ENCODE measurements at regions not wholly inside any gene's neighbourhood (a gene's known extent, or its start where the extent isn't known, plus 50 kb on each side); places are given as distances from the start of the nearest gene placed in this dataset.

DNA sequence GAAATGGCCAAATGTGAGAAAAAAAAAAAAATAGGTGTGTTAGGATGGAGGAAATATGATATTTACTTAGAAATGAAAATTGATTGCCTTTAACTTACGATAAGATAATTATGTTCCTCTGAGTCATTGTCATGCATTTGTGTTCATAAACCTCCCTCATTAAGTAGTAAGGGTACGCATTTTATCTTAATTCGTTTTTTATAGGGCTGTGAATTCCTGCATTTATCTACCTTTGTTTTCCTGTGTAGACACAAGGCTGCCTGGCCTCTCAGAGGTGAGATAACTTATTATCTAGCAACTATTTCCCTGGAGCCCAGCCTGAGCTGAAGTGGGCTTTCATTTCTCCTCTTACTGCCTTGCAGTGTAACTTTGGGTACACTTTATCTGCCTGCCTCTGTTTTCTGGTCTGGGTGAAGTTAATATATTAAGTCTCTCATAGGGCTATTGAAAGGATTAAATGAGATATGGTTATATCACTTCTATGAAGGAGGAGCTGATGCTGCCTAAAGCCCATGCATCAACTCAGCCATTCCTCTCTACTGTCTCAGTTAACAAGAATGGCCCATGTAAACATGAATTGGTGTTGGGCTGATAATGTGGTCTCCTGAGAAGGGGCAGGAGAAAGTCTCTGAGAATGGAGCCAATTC lies 103.8 kb upstream of the KLF4 start:
- Histone ChIP-seq H3K27me3 (ENCODE audit: low read depth, low read length) (no peaks in the 10 kb centered on the region), H3K36me3 (ENCODE audit: control insufficient read depth in 1 of 2, insufficient read depth in 2 of 2, low read length in 2 of 2) (no peaks in the 10 kb centered on the region), H3K4me1 (ENCODE audit: control insufficient read depth in 1 of 2, insufficient read depth in 2 of 2, low read length in 2 of 2) (peaks cover 0 to 3% of the 10 kb centered on the region in 2 donors), H3K9me3 (ENCODE audit: control insufficient read depth in 1 of 2, low read length in 2 of 2) (no peaks in the 10 kb centered on the region), H3K27ac (ENCODE audit: low read length) (no peak overlapping the region), H3K4me3 (ENCODE audit: low read depth in 1 of 2, low read length in 2 of 2) (no peak overlapping the region)

DNA sequence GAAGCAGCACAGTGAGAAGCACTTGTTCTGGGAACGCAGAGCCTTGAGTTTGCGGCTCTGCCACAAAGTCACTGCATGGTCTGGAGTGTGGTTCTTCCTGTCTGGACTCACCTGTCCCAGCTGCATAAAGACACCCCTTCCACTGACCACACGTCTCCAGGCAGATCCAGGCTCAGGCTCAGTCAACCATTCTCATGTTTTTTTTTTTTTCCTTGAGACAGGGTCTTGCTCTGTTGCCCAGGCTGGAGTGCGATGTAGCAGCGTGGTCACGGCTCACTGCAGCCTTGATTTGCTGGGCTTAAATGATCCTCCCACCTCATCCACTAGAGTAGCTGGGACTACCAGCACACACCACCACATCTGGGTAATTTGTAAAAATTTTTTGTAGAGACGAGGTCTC lies 102.9 kb upstream of the KLF4 start:
- Histone ChIP-seq H3K27ac (ENCODE audit: low read length) (no peak overlapping the region), H3K4me1 (ENCODE audit: control insufficient read depth in 1 of 2, insufficient read depth in 2 of 2, low read length in 2 of 2) (peaks cover 0 to 7% of the 10 kb centered on the region in 2 donors), H3K27me3 (ENCODE audit: low read depth, low read length) (no peaks in the 10 kb centered on the region), H3K36me3 (ENCODE audit: control insufficient read depth in 1 of 2, insufficient read depth in 2 of 2, low read length in 2 of 2) (no peaks in the 10 kb centered on the region), H3K9me3 (ENCODE audit: control insufficient read depth in 1 of 2, low read length in 2 of 2) (no peaks in the 10 kb centered on the region), H3K4me3 (ENCODE audit: low read depth in 1 of 2, low read length in 2 of 2) (no peak overlapping the region)

DNA sequence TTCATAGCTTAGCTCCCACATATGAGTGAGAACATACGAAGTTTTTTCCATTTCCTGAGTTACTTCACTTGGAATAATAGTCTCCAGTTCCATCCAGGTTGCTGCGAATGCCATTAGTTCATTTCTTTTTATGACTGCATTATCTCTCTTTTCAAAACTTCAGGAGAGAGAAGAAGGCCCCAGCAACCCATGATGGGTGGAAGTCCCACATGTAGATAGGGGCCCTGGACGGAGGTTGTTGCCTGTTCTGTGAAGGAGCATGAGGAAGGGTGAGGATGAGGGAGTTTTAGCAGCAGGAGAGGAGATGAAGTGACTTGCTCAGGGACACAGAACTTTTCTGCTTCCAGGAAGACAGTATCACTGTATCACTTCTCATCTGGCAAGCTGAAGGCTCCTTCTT lies 102.2 kb upstream of the KLF4 start:
- H3K9me3 ChIP-seq (ENCODE audit: control insufficient read depth in 1 of 2, low read length in 2 of 2) = no peaks in the 10 kb centered on the region
- H3K27me3 ChIP-seq (ENCODE audit: low read depth, low read length) = no peaks in the 10 kb centered on the region
- no peak overlapping the region for H3K27ac ChIP-seq (ENCODE audit: low read length)
- no peaks in the 10 kb centered on the region for H3K36me3 ChIP-seq (ENCODE audit: control insufficient read depth in 1 of 2, insufficient read depth in 2 of 2, low read length in 2 of 2)
- peaks cover 0 to 7% of the 10 kb centered on the region in 2 donors for H3K4me1 ChIP-seq (ENCODE audit: control insufficient read depth in 1 of 2, insufficient read depth in 2 of 2, low read length in 2 of 2)
- no peak overlapping the region for H3K4me3 ChIP-seq (ENCODE audit: low read depth in 1 of 2, low read length in 2 of 2)

DNA sequence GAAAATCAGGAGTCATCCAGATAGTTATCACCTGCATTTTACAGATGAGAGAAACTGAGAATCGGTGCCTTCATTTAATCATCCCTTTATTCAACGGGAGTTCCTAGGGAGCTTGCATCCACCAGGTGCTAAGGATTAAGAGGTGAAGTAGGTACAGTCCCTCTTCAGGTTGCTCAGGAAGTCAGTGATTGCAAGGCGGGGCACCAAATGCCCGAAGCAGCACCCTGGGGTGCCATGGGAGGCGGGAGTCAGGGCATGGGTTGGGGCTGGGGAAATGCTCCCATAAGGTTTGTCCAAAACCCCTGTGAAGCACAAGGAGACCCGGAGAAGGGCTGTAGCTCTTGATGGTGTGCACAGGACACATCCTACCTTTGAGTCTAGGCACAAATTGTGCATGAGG lies 98.8 kb upstream of the KLF4 start:
- H3K27me3 ChIP-seq (ENCODE audit: low read depth, low read length) = no peaks in the 10 kb centered on the region
- no peaks in the 10 kb centered on the region for H3K9me3 ChIP-seq (ENCODE audit: control insufficient read depth in 1 of 2, low read length in 2 of 2)
- no peaks in the 10 kb centered on the region for H3K36me3 ChIP-seq (ENCODE audit: control insufficient read depth in 1 of 2, insufficient read depth in 2 of 2, low read length in 2 of 2)
- peaks cover 0 to 7% of the 10 kb centered on the region in 2 donors for H3K4me1 ChIP-seq (ENCODE audit: control insufficient read depth in 1 of 2, insufficient read depth in 2 of 2, low read length in 2 of 2)
- peak overlapping the region in 1 of 2 donors; percentile 39 for H3K4me3 ChIP-seq (ENCODE audit: low read depth in 1 of 2, low read length in 2 of 2)
- peak overlapping the region; percentile 24 for H3K27ac ChIP-seq (ENCODE audit: low read length)

DNA sequence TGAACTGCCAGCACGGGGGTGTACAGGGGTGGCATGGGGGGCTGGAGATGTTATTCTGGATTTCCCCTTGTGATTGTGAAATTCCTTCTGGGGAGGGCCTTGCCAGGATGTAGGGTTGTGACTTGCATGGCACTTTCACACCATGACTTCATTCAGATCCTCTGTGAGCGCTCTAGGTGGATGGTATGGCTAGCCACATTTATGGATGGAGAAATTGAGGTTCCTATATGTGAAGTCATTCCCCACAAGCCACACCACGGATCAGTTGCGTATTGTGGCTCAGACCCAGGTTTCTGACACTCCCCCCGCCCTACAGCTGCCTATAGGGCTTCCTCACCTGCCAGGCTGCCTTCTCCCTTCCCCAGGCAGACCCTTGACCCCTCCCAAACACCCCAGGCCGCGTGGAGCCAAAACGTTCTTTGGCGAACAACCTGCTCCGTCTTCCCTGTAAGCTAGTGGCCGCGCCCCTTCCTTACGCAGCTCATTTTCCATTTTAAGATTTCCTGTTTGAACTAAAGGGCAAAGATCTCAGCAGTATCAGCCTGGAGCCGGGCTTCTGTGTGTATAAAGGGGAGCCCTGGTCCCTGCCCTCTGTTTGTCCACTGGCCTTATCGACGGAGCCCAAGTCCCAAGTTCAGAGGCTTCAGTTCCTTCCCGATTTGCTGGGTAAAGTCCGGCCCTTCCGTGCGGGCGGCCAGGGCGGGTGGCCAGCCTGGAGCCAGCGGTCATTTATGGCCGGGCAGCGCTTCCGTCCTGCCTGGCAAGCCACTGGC lies 97.8 kb upstream of the KLF4 start:
- peaks cover 0 to 7% of the 10 kb centered on the region in 2 donors for H3K4me1 ChIP-seq (ENCODE audit: control insufficient read depth in 1 of 2, insufficient read depth in 2 of 2, low read length in 2 of 2)
- no peaks in the 10 kb centered on the region for H3K36me3 ChIP-seq (ENCODE audit: control insufficient read depth in 1 of 2, insufficient read depth in 2 of 2, low read length in 2 of 2)
- H3K4me3 ChIP-seq (ENCODE audit: low read depth in 1 of 2, low read length in 2 of 2) = peak overlapping the region in 1 of 2 donors; percentile 39
- H3K27ac ChIP-seq (ENCODE audit: low read length) = peak overlapping the region; percentile 67
- H3K27me3 ChIP-seq (ENCODE audit: low read depth, low read length) = no peaks in the 10 kb centered on the region
- no peaks in the 10 kb centered on the region for H3K9me3 ChIP-seq (ENCODE audit: control insufficient read depth in 1 of 2, low read length in 2 of 2)

DNA sequence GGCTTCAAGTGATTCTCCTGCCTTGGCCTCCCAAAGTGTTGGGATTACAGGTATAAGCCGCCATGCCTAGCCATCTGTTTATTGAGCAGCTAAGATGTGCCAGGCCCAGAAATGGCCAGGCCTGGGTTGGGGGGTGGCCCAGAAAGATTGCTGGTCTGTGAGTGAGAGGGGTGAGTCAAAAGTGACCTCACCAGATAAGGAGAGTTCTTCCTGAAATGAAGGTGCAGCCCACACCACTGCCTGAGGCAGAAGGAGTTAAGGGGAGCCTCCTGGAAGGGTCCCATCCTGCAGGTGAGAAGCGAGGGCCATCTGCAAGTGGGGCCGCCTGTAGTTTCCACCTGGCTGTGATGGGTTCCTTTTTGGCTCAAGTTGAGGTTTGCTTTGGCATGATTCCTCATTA lies 96.9 kb upstream of the KLF4 start:
- Histone ChIP-seq H3K9me3 (ENCODE audit: control insufficient read depth in 1 of 2, low read length in 2 of 2) (no peaks in the 10 kb centered on the region), H3K4me3 (ENCODE audit: low read depth in 1 of 2, low read length in 2 of 2) (no peak overlapping the region), H3K36me3 (ENCODE audit: control insufficient read depth in 1 of 2, insufficient read depth in 2 of 2, low read length in 2 of 2) (no peaks in the 10 kb centered on the region), H3K27ac (ENCODE audit: low read length) (no peak overlapping the region), H3K27me3 (ENCODE audit: low read depth, low read length) (no peaks in the 10 kb centered on the region), H3K4me1 (ENCODE audit: control insufficient read depth in 1 of 2, insufficient read depth in 2 of 2, low read length in 2 of 2) (peaks cover 0 to 7% of the 10 kb centered on the region in 2 donors)

DNA sequence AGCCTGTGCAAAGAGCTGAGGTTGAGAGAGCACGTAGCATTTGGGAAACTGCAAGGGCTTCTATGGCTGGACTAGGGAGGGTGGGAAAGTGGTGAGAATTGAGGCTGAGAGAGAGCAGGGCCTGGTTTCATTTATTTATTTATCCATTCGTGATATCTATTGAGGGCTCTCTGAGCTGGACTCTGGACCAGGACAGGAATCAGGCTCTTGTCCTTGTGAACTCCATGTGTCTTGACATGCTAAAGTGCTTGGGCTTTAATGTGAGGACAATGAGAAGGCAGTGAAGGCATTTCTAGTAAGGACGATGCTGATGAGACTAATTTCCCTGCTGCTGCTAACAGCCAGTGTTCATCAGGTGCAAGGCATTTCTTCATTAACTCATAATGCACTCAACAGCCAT lies 95.9 kb upstream of the KLF4 start:
- Histone ChIP-seq H3K27me3 (ENCODE audit: low read depth, low read length) (no peaks in the 10 kb centered on the region), H3K27ac (ENCODE audit: low read length) (no peak overlapping the region), H3K4me1 (ENCODE audit: control insufficient read depth in 1 of 2, insufficient read depth in 2 of 2, low read length in 2 of 2) (peaks cover 0 to 7% of the 10 kb centered on the region in 2 donors), H3K4me3 (ENCODE audit: low read depth in 1 of 2, low read length in 2 of 2) (no peak overlapping the region), H3K36me3 (ENCODE audit: control insufficient read depth in 1 of 2, insufficient read depth in 2 of 2, low read length in 2 of 2) (no peaks in the 10 kb centered on the region), H3K9me3 (ENCODE audit: control insufficient read depth in 1 of 2, low read length in 2 of 2) (no peaks in the 10 kb centered on the region)

DNA sequence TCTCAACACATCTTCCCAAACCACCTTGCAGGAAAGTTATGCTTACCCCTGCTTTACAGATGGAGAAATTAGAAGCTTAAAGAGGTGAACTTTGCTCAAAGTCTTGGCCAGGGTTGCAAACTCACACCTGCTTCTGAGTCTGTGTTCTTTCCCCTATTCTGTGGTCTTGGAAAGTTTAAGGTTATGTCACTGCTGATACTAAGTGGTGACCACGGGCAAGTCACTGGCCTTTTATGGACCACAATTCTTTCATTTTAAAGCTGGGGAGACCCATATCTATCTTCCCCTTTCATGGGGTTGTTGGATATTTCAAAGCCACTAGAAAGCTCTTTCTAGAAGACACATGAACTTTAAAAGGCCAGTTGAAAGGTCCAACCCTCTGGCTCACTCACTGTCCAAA lies 95.4 kb upstream of the KLF4 start:
- Histone ChIP-seq H3K9me3 (ENCODE audit: control insufficient read depth in 1 of 2, low read length in 2 of 2) (no peaks in the 10 kb centered on the region), H3K36me3 (ENCODE audit: control insufficient read depth in 1 of 2, insufficient read depth in 2 of 2, low read length in 2 of 2) (no peaks in the 10 kb centered on the region), H3K4me3 (ENCODE audit: low read depth in 1 of 2, low read length in 2 of 2) (no peak overlapping the region), H3K4me1 (ENCODE audit: control insufficient read depth in 1 of 2, insufficient read depth in 2 of 2, low read length in 2 of 2) (peaks cover 0 to 7% of the 10 kb centered on the region in 2 donors), H3K27me3 (ENCODE audit: low read depth, low read length) (no peaks in the 10 kb centered on the region), H3K27ac (ENCODE audit: low read length) (no peak overlapping the region)

DNA sequence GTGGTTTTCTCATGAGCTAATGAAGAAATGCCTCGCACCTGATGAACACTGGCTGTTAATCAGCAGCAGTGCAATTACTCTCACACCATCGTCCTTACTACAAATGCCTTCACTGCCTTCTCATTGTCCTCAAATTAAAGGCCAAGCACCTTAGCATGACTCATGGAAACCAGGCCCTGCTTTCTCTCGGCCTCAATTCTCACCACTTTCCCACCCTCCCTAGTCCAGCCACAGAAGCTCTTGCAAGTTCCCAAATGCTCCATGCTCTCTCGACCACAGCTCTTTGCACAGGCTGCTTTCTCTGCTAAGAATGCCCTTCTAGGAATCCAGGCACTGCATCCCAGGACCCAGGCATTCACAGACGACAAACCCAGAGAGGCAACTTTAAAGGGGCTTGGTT lies 94.6 kb upstream of the KLF4 start:
- Histone ChIP-seq H3K4me3 (ENCODE audit: low read depth in 1 of 2, low read length in 2 of 2) (no peak overlapping the region), H3K4me1 (ENCODE audit: control insufficient read depth in 1 of 2, insufficient read depth in 2 of 2, low read length in 2 of 2) (peaks cover 0 to 7% of the 10 kb centered on the region in 2 donors), H3K36me3 (ENCODE audit: control insufficient read depth in 1 of 2, insufficient read depth in 2 of 2, low read length in 2 of 2) (no peaks in the 10 kb centered on the region), H3K9me3 (ENCODE audit: control insufficient read depth in 1 of 2, low read length in 2 of 2) (no peaks in the 10 kb centered on the region), H3K27me3 (ENCODE audit: low read depth, low read length) (no peaks in the 10 kb centered on the region), H3K27ac (ENCODE audit: low read length) (no peak overlapping the region)

DNA sequence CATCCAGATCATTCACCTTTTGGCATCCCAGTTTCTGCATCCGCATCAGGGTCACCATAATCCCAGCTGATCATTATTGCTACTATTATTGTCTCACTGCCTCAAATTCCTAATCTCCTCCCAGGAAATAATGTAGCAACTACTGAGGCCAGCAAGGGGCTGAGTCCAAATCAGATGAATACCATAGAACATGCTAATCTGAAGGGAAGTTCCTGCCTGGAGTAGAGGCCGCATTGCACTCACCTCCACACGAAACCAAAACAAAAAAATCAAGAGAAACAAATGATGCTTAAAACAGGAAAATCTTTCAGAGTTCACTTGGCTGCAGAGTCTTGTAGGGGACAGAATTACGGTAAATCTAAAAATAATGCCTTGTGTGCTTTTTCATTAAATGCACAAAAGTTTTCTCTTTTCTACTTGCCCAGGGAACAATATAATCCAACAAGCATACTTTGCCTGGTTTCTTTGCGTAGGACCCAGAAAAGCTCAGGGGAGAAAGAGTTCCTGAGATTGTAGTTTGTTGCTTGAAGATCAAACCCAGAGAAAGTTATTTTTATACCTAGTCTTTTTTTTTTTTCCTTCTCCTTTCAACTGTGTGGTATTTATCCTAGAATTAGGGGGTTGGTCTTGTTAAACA lies 87.7 kb upstream of the KLF4 start:
- no peaks in the 10 kb centered on the region for H3K4me1 ChIP-seq (ENCODE audit: control insufficient read depth in 1 of 2, insufficient read depth in 2 of 2, low read length in 2 of 2)

DNA sequence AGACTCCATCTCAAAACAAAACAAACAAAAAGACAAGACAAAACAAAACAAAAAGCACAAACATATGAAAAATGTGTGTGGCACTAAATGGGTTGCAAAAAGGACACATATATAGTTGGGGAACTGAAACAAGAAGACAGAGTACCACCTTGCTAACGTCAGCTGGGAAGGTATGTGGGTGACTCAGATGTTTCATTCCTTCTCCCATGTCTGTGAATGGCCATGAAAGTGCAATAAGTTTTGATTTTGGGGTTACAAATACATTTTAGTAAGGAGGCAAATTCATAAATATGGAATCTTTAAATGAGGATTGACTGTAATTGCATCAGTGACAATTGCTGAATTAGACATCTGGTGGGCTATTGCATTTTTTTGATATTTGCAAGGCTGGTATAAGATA lies 81.6 kb upstream of the KLF4 start:
- no peaks in the 10 kb centered on the region for H3K27me3 ChIP-seq (ENCODE audit: low read depth, low read length)
- H3K4me1 ChIP-seq (ENCODE audit: control insufficient read depth in 1 of 2, insufficient read depth in 2 of 2, low read length in 2 of 2) = no peaks in the 10 kb centered on the region
- H3K36me3 ChIP-seq (ENCODE audit: control insufficient read depth in 1 of 2, insufficient read depth in 2 of 2, low read length in 2 of 2) = no peaks in the 10 kb centered on the region
- no peaks in the 10 kb centered on the region for H3K9me3 ChIP-seq (ENCODE audit: control insufficient read depth in 1 of 2, low read length in 2 of 2)
- no peak overlapping the region for H3K4me3 ChIP-seq (ENCODE audit: low read depth in 1 of 2, low read length in 2 of 2)
- no peak overlapping the region for H3K27ac ChIP-seq (ENCODE audit: low read length)

More for the DNA sequence above, 87.7 kb upstream of the KLF4 start:
- Histone ChIP-seq H3K27ac (ENCODE audit: low read length) (no peak overlapping the region), H3K9me3 (ENCODE audit: control insufficient read depth in 1 of 2, low read length in 2 of 2) (no peaks in the 10 kb centered on the region), H3K27me3 (ENCODE audit: low read depth, low read length) (no peaks in the 10 kb centered on the region), H3K4me3 (ENCODE audit: low read depth in 1 of 2, low read length in 2 of 2) (no peak overlapping the region), H3K36me3 (ENCODE audit: control insufficient read depth in 1 of 2, insufficient read depth in 2 of 2, low read length in 2 of 2) (no peaks in the 10 kb centered on the region)
